ENCODE measurements at regions not wholly inside any gene's neighbourhood (a gene's known extent, or its start where the extent isn't known, plus 50 kb on each side); places are given as distances from the start of the nearest gene placed in this dataset.
"Not testable (repeated sequence)": the region's sequence is repeated elsewhere in the genome, so short reads cannot be mapped to it uniquely, and the experiment has no call there.

DNA sequence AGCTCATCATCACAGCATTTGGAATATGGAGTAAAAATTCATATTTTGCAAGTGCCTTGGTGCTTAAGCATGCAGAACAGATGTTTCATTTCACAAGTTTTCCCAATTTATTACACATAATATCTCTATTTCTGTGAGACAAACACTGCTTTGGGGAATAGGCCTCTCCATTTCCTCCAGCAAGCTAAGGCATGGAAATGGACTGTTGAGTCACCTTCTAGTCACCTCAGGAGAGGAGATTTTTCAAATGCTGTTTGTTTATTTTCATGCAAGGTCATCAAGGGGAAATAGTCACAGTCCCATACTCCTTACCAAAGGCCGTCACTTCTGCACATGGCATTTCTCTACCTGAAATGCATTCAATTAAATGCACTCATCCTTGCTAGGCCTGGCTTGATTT lies 57.4 kb upstream of the NUTM2D start:
- not testable (repeated sequence) for H3K4me1 Mint-ChIP-seq, H3K27me3 Mint-ChIP-seq, H3K4me3 Mint-ChIP-seq, H3K27ac Mint-ChIP-seq, H3K36me3 Mint-ChIP-seq, ATAC-seq, H3K9me3 Mint-ChIP-seq

DNA sequence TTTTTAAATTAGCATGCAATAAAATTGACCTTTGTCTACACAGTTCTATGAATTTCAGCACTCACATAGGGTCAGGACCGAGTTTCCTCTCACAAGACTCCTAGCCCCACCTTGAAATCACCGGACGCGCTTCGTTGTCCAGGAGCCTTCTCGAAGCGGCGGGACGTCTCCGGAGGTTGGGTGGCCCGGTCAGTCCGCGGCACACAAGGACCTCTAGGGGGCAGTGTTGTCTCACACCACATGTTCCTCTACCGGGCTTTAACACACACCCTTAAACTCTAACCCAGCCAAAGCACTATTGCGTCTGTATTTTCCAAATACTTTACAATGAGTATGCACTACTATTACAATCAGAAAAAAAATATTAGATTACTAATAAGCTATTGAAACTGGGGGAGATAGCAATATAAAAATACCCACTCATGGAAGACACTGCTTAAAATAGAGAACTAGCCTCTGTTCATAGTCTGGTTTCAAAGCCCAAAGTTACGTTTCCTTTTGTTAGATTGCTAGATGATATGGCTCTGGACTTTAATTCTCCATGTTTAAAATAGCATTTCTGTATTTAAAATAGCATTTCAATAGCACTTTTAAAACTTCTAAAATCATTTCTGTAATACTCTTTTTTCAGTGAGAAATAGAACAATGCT lies 56.0 kb upstream of the NUTM2D start:
- H3K36me3 Mint-ChIP-seq, H3K27ac Mint-ChIP-seq, H3K27me3 Mint-ChIP-seq, H3K4me1 Mint-ChIP-seq, H3K4me3 Mint-ChIP-seq, H3K9me3 Mint-ChIP-seq: not testable (repeated sequence)
- ATAC-seq, result peak; percentile 94

DNA sequence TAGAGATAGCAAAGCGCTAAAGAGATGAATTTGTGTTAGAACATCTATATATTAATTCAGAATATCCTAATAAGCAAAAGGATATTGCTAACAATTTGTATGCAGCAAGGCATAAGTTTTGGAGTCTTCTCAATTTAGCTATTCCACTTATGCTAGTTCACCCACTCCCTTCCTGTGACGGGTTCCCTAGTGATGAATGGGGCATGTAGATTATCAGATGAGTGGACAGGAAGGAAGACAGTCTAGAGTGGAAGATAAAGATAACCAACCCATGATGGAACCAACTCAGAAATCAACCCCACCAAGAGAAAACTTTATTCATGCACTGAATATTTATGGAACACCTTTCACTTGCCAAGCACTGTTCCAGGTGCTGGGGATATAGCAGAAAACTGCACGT lies 55.4 kb upstream of the NUTM2D start:
- not testable (repeated sequence) for H3K36me3 Mint-ChIP-seq, ATAC-seq, H3K4me1 Mint-ChIP-seq, H3K9me3 Mint-ChIP-seq, H3K27ac Mint-ChIP-seq, H3K4me3 Mint-ChIP-seq, H3K27me3 Mint-ChIP-seq

DNA sequence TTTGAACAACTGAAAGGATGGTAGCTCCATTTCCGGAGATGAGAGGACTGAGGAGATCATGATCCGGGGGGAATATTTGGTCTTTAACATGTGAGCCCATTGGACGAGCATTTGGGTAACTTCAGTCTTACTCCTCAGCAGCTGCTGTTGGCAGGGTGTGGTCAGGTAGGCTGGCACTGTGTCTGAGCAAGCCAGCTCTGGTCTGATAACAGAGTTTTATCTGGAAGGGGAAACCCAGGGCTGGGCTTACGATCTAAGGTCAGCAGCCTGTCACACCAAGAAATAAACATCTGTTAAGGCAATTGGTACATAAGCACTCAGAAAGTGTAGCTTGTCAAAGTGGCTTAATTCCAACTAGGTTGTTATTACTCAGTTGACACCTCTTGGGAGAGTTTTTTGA lies 53.8 kb upstream of the NUTM2D start:
- H3K9me3 Mint-ChIP-seq, H3K27ac Mint-ChIP-seq, H3K4me3 Mint-ChIP-seq, ATAC-seq, H3K27me3 Mint-ChIP-seq, H3K36me3 Mint-ChIP-seq, H3K4me1 Mint-ChIP-seq: not testable (repeated sequence)

DNA sequence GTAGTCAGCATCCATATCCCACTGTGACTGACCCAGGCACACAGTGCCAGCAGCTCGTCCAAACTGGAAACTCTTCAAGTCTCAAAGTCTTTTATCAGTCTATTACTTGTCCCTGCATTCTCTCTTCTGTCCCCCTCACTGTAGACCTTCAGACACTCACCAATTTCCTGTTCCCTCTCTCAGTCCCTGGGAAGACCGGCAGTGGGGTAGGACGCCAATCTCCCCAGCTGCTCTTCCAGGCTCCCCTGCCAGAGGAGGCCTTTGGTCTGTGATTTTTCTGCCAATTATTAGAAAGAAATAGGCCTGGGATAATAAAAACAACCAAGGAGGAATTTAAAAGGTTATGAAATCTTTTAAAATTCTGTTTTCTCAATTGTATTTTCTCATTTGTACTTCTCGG lies 50.9 kb upstream of the NUTM2D start:
- H3K27ac Mint-ChIP-seq, H3K4me3 Mint-ChIP-seq, H3K27me3 Mint-ChIP-seq, H3K4me1 Mint-ChIP-seq, ATAC-seq, H3K36me3 Mint-ChIP-seq, H3K9me3 Mint-ChIP-seq: not testable (repeated sequence)

Data from stimulated activated memory B cell treated with anti-CD40 and anti-IgM and Interleukin-4, amounts not matched to agents 10 μg/mL and 1 μg/mL and 100 μg/mL, for 72 hours (primary cell).